GOT3 (cell line): ENCODE measurements at regions not wholly inside any gene's neighbourhood (a gene's known extent, or its start where the extent isn't known, plus 50 kb on each side); places are given as distances from the start of the nearest gene placed in this dataset.

Source experiments
- DNase-seq: peaks from one replicate; lab custom pipeline; 2025; ENCODE audit warnings: mixed read lengths; lab: John Stamatoyannopoulos, UW

GRCh38 chr22:44402196-44403111 is 89.7 kb upstream of the SHISAL1 start:
- DNase-seq, result no peak

- DNase-seq, result no peak
These were observed 89.0 kb upstream of the SHISAL1 start for GRCh38 chr22:44401783-44402110.

DNA sequence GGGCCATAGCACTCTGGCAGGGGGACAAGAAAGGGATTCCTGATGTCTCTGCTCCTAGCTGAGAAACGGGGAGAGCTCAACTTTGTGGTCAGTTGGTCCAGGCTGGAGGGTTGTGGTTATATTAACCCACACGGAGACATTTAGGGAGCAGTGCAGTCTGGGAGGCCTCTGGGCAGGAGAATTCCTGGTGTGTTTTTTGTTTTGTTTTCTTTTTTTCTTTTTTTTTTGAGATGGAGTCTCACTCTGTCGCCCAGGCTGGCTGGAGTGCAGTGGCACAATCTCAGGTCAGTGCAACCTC is 88.0 kb upstream of the SHISAL1 start:
- DNase-seq, result no peak

GRCh38 chr22:44399906-44400762 is 87.4 kb upstream of the SHISAL1 start:
- no peak for DNase-seq

DNA sequence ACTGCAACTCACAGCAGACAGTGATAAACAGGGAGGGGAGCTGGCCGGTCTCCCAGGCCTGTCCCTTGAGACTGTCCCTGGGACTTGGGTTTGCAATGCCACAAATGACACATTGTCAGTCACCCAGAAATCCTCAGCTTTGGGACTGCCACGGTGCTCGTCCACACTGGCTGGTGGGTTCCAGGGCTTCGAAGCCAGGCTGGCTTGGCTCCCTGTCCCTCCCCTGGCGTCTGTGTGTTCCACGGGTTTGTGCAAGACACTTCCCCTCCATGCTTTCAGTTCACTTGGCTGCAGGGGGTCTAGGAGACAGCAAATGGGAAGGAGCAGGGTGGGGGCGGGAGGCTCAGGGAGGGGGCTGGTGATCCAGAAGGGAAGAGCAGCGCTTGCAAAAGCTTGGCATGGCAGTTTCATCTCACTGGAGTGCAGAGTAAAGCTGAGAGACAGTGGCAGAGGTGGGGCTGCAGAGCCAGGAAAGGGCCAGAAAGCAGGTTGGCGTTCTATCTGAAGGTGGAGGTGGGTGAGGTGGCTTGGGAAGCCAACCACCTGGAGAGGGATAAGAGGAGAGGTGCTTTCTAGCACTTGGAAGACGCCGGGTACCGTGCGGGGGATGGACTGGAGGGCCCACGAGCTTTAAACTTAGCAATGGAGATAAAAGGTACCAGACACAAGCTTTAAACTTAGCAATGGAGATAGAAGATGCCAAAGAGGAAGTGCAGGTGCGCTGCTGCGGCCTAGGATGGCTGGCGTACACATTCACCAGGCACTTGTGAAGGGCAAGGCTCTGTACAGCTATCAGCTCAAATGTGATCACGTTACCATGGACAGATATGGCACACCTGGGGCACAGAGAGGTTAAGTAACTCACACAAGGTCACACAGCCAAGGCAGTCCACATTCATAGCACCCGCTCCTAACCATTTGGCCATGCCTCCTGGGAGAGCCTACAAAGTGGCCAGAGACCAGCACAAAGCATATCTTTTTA is 86.4 kb upstream of the SHISAL1 start:
- DNase-seq, result no peak

- DNase-seq, result no peak
These were observed 84.3 kb upstream of the SHISAL1 start for GRCh38 chr22:44396727-44397722.

DNA sequence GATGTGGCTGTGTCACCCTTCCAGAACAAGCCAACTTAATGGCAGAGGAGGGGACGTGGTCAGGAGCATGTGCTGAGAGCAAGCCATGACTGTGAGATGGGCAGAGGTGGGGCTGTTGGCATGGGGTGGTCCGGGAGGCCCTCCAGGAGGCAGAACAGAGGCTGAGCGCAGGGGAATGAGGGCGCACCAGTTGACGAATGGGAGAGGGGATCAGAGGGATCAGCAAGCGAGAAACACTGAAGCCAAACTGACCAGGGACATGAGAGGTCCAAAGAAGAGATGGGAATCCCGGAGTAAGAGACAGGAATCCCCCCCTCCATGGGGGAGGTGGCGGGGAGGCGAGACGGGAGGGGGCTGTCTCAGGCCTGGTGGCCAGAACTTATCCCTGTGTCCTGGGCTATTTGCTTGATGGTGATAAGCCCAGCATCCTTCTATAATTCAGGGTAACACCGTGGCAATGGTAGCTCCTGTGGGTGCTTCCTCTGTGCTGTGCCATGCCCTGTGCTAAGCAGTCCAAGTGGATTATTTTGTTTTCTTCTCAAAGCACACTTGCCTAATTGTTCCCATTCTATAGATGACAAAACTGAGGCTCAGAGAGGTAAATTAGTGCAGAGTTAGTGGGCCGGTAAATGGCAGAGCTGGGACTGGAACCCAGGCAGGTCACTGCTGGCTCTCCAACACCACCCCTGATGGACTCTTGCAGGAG is 83.4 kb upstream of the SHISAL1 start:
- DNase-seq, result no peak

DNA sequence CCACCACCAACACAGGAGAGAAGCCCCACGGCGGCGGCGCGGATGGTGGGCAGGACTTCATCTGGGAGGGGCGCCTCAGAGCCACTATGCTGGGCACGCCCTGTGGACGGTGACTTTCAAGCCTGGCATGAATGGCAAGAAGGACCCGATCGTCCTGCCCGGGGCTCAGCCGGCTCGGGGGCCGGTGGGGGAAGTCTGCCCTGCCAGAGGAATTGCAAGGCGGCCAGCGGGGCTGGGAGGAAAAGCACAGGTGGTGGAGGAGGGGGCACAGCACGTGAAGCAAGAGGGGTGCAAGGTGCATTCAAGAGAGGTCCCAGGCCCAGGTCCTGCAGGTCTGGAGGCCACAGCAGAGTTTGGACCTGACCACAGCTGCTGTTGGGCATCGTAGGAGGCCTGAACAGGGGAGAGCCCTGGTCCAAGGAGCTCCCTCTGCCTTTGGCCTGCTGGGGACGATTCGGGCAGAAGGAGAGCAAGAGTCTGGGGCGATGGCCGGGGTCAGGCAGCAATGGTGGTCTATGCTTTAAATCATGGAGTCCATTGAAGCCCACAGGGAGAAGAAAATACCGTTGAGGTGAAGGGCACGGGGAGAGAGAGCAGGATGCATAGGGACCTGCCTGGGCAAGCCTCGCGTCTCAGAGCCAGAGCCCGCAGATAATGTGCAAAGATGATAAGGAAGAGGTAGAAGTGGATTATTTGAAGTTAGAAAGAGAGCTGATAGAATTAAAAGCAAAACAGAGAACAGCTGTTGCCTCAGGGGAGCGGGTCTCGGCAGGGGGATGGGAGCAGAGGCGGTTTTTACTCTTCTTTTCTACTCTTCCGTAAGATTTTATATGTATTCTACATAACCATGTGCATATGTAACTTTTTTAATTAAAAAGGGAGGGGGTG is 82.6 kb upstream of the SHISAL1 start:
- DNase-seq, result no peak

DNA sequence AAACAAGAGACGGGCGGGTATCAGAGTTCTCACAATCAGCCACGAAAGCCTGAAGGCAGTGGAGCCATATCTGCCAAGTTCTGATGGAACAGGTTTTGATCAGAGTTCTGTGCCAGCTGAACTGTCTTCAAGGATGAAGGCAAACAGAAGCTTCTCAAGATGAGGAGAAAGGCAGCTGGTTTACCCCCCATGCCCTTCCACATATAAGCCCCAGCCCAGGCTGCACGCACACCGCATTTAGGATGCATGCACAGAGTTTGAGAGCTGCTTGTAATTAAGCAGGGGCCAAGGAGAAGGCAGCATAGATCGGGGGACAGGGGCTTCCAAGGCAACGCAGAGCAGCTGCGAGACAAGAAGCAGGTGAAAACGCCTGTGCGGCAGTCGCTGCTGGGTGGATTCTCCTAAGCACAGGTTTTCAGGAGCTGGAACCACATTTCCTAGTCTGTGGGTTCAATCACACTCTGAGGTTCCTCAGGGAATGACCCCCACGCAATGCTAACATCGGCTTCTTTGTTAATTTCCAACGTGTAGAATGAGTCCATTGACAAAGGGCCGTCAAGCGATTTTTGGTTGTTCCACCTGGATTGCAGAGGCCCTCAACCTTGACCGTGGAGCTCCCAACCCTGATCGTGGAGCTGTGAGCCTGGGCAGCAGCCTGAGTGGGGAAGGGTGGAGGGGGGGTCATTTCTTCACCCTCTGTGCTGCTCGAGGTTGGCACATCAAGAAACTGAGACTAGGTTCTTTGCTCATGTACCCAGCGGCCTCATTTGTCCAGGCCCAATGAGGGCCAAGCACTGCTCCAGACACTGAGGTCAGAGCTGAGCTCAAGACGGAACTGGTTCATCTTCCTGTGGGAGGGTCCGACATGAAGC is 81.7 kb upstream of the SHISAL1 start:
- no peak for DNase-seq

DNA sequence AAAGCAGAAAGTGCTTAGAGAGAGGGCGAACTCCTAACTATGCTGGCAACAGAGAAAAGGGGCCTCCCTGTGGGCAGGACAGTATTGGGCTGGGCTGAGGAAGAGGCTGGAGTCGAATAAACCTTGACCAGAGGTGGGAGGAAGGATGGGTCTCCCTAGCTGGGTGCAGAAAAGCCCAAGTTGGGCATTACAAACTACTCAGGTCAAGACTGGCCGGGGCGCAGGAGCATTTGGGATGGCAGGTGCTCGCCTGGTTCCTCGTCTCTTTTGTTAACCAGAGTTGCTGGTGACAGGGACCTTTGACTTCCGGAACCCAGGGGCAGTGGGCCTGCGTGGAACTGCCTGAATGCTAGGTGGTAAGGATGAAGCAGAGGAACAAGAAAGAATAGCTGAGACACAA is 80.3 kb upstream of the SHISAL1 start:
- DNase-seq, result no peak

DNA sequence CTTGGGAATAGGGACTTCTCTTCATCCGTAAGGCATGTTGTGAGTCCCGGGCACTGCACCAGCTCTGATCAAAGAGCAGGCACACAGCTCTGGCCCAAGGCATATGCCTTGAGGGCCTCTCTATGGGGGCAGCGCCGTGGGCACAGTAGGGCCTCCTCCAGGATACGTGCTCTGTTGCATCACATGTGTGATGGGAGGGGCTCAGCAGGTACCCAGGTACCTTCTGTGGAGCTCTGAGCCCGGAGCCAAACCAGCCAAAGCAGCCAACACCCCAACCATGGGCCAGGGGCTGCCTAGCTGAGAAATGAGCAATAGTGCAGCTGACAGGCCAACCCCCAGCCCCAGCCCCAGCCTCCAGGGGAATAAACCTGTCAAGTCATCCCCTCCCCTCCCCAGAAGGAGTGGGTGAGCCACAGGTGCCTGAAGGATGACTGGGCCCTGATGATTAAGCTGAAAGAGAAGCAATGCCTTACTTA is 79.7 kb upstream of the SHISAL1 start:
- DNase-seq, result no peak

GRCh38 chr22:44391481-44392445 is 79.0 kb upstream of the SHISAL1 start:
- DNase-seq, result no peak

GRCh38 chr22:44391015-44391414 is 78.3 kb upstream of the SHISAL1 start:
- no peak for DNase-seq

DNA sequence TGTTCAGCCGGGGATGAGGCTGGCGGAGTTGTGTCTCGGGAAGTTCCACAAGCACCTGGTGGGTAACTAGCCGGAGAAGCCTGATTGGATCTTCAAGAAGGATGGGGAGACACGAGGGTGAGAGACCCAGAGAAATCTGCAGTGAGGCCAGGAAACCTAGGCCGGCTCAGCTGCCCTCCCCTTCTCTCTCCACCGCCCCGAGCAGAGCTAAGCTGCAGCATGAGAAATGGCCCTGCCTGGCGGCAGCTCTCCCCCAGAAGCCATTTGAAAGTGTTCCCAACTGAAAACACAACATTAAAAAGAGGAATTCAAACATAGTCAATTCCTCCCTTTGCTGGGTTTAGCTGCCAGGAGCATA is 77.8 kb upstream of the SHISAL1 start:
- no peak for DNase-seq

DNA sequence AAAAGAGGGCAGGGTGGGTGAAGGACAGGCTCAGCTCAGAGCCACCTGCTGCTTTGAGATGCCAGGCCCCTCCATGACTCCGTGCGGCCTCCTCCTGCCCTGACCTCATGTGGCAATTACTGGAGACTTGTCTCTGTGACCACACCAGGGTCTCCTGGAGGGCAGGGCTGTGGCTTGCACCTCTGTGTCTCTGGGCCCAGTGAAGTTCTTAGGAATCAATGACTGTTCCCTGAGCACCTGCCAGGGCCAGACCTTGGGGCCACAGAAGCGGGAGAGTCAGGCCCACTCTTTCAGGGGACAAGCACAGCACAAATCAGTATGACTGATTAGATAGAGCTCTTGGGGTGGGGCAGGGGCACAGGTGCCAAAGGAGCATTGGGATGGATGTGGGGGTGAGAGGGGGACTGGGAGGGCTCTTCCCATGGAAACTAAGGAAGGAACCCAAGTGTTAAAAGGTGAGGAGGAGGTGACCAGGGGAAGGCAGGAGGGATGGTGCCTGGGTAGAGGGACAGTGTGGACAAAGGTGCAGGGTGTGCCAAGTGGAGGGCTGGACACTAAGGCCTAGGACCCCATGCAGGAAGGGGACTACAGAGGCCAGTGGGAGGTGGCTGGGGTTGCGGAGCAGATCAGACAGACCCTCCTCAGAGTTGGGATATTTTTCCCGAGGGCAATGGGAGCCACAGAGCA is 77.3 kb upstream of the SHISAL1 start:
- DNase-seq, result no peak

DNA sequence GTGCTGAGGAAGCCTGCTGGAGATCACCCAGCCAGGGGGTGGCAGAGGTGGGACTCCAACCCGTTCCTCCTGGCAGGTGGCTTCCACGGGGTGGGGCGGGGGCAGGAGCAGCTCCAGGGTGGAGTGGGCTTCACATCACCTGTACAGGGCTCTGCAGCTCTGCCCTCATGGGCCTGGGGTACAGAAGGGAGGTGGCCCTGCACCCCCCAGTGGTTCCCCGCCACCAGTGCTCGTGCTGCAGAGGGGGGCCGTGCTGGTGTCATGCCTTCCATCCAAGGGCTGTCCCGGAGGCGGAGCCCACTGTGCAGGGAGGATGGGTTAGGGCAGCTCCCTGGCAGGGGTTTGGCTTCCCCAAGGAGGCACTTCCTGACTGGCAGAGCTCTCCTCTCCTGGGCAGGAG is 76.4 kb upstream of the SHISAL1 start:
- no peak for DNase-seq
